ENCODE measurements at regions not wholly inside any gene's neighbourhood (a gene's known extent, or its start where the extent isn't known, plus 50 kb on each side); places are given as distances from the start of the nearest gene placed in this dataset.
A peak's percentile ranks its signal among the peaks of the same experiment; 100 is the strongest.

GRCh38 chr10:123604506-123604905 is 61.6 kb upstream of the GPR26 start:
- no peak for DNase-seq (ENCODE audit: low read depth in 2 of 2)

DNA sequence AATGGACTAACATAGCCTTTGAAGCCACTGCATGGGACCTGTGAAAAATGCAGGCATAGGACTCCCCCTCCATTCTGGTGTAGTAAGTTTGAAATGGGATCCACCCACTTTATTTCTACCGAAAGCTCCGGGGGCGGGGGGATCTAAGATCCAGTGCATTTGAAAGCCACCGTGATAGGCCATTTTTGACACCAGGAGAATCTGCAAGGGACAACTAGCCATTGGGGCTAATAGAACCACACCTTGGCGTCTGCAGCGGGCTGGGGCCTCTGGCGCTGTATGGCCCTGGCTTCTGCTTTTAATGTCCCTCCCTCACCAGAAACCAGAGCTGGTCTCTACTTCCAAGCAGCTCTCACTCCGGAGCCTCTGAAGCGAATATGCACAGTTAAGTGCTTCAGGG is 60.1 kb upstream of the GPR26 start:
- no peak for DNase-seq (ENCODE audit: low read depth in 2 of 2)

GRCh38 chr10:123606955-123607354 is 59.2 kb upstream of the GPR26 start:
- DNase-seq (ENCODE audit: low read depth in 2 of 2), result no peak

DNA sequence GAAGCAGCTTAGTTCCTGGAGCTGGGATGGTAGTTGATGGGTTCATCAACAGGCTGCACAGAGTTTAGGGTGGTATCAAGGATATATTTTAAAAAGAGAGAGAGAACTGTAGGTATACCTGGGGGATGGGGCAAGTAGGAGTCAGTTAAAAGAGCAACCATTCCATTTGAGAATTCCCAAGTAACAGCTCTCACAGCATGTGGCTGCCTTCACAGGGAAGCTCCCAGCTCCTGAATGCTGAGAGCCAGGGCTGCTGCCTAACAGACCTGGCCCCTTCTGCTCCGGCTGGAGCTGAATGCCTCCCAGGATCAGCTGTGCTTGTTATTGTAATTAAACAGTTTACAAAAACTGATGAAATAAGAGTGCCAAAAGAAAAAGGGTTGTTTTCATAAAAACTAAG is 58.8 kb upstream of the GPR26 start:
- DNase-seq (ENCODE audit: low read depth in 2 of 2), result no peak

GRCh38 chr10:123608047-123608446 is 58.1 kb upstream of the GPR26 start:
- DNase-seq (ENCODE audit: low read depth in 2 of 2), result no peak

DNA sequence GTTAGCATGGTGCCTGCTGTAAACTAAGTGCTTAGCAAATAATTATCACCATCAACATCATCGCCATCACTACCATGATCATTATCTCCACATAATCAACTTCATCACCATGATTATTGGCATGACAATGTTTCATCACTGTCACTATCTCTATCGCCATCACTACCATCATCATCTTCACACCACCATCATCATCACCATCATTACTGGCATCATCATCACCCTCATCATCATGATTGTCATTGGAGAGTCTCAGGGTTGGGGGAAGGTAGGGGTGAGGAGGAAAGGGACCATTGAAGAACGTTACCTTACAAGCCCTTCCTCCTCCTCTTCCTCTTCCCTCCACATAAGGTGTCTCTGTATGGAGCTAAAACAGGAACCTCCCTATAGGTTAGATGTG is 54.9 kb upstream of the GPR26 start:
- no peak for DNase-seq (ENCODE audit: low read depth in 2 of 2)

GRCh38 chr10:123611876-123612275 is 54.3 kb upstream of the GPR26 start:
- DNase-seq (ENCODE audit: low read depth in 2 of 2), result no peak

DNA sequence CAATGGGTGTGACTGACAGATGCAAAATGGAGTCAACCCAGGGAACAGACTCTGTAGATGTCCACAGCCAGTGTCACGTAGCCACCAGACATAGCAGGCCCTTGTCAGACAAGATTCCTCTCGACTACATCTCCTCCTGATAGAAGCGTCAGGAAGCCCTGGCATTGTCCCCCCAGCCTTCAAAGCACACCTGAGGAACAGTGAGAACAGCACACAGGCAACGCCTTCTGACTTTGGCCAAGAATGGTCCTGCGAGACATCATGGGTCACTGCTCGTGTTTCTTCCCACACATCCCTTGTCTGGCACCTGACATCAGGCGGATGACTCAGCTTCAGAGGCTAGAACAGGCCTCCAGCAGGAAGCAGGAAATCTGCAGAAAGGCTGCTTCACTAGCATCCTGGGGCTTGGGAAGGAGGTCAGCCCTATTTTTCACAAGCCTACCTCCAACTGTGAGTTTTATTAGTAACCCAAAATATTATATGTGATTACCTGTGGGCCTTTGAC is 52.8 kb upstream of the GPR26 start:
- no peak for DNase-seq (ENCODE audit: low read depth in 2 of 2)

- DNase-seq (ENCODE audit: low read depth in 2 of 2), result peak; percentile 31
These were observed 51.3 kb upstream of the GPR26 start for GRCh38 chr10:123614888-123615287.

Data from fibroblast of skin of left quadriceps (primary cell).